Natural killer cell (primary cell): ENCODE measurements at regions not wholly inside any gene's neighbourhood (a gene's known extent, or its start where the extent isn't known, plus 50 kb on each side); places are given as distances from the start of the nearest gene placed in this dataset.

Source experiments
- ATAC-seq, 3 donors: fragments of 150-1000 bp in 2 of 3; fragments of 200-7000 bp in 1 of 3; cut with Tn5 transposase; 1 replicate in 1 of 3; 2 replicates in 2 of 3; pipeline ENCODE4 v1.10.0; 2021; ENCODE audit warnings: mild to moderate bottlenecking in 2 of 3, moderate library complexity in 2 of 3
- DNase-seq, 2 donors: peaks; one replicate each; pipeline versions ENCODE4 v3.0.0 to v3.0.0-alpha.2; 2013 to 2021; ENCODE audit warnings: mixed read lengths in 1 of 2
- H3K27ac ChIP-seq: one replicate; pipeline ENCODE4 v1.5.1; 2013; ENCODE audit warnings: mild to moderate bottlenecking, low read length
- H3K27me3 ChIP-seq: one replicate; pipeline ENCODE4 v1.6.1; 2013; ENCODE audit warnings: low read length; ENCODE audit not compliant: control insufficient read depth, insufficient read depth
- H3K36me3 ChIP-seq: one replicate; pipeline ENCODE4 v1.6.1; 2013; ENCODE audit warnings: low read length; ENCODE audit not compliant: control insufficient read depth, insufficient read depth
- H3K4me1 ChIP-seq: one replicate; pipeline ENCODE4 v1.6.1; 2013; ENCODE audit warnings: low read length; ENCODE audit not compliant: control insufficient read depth, insufficient read depth
- H3K4me3 ChIP-seq: one replicate; pipeline ENCODE4 v1.5.1; 2013; ENCODE audit warnings: low read length
- H3K9me3 ChIP-seq: one replicate; pipeline ENCODE4 v1.6.1; 2013; ENCODE audit warnings: low read length; ENCODE audit not compliant: control insufficient read depth, insufficient read depth
- H3K27ac Mint-ChIP-seq, 2 donors: one replicate each; pipeline ENCODE4 v1.8.0; 2022; ENCODE audit warnings: mild to moderate bottlenecking in 2 of 2, mixed read lengths in 2 of 2, moderate library complexity in 1 of 2
- H3K27me3 Mint-ChIP-seq, 2 donors: one replicate each; pipeline ENCODE4 v1.8.0; 2022; ENCODE audit warnings: low read depth in 2 of 2, mixed read lengths in 2 of 2
- H3K36me3 Mint-ChIP-seq: one replicate; pipeline ENCODE4 v1.8.0; 2022; ENCODE audit warnings: mixed read lengths
- H3K4me1 Mint-ChIP-seq, 2 donors: one replicate each; pipeline ENCODE4 v1.8.0; 2022; ENCODE audit warnings: mixed read lengths in 2 of 2
- H3K4me3 Mint-ChIP-seq: one replicate; pipeline ENCODE4 v1.8.0; 2022; ENCODE audit warnings: mild to moderate bottlenecking, moderate library complexity, mixed read lengths
- H3K9me3 Mint-ChIP-seq, 2 donors: one replicate each; pipeline ENCODE4 v1.8.0; 2022; ENCODE audit warnings: mixed read lengths in 2 of 2
- CTCF ChIP-seq: fragments of 200-600 bp; IDR thresholded peaks from one replicate; pipeline ENCODE4 v1.8.0; 2022; ENCODE audit warnings: antibody characterized with exemption
- WGBS: methylation state at CpG from one replicate; pipeline ENCODE4 v1.1.7; 2013; ENCODE audit warnings: missing lambda C conversion rate; ENCODE audit not compliant: insufficient coverage; 5-methylcytosine and 5-hydroxymethylcytosine counted together
- intact Hi-C: fragments of 100-400 bp; cut with micrococcal nuclease; formaldehyde crosslinking; loops from one replicate; pipeline ENCODE4 v1.14.2; 2022

GRCh38 chr1:177771688-177772087 lies 198.2 kb downstream of the SEC16B start:
- Histone ChIP-seq H3K9me3 (peaks cover 3% of the 10 kb centered on the region), H3K27me3 (no peaks in the 10 kb centered on the region), H3K27ac (no peak overlapping the region), H3K4me3 (no peak overlapping the region), H3K4me1 (no peaks in the 10 kb centered on the region), H3K36me3 (no peaks in the 10 kb centered on the region)
- DNase-seq (no peak), ATAC-seq (no peak)
- no peak overlapping the region for H3K4me3 Mint-ChIP-seq
- H3K4me1 Mint-ChIP-seq = no peaks in the 10 kb centered on the region
- 78% methylated on average over 2 of the region's 2 CpGs for WGBS
- no peaks in the 10 kb centered on the region for H3K36me3 Mint-ChIP-seq
- H3K9me3 Mint-ChIP-seq = peaks cover 10% of the 10 kb centered on the region in 2 donors
- TF ChIP-seq CTCF = no peak
- no peak overlapping the region for H3K27ac Mint-ChIP-seq
- H3K27me3 Mint-ChIP-seq = no peaks in the 10 kb centered on the region
- intact Hi-C loops = no loop called here

- TF ChIP-seq CTCF = no peak
These were observed 199.8 kb downstream of the SEC16B start for GRCh38 chr1:177770096-177770495.

GRCh38 chr1:177755851-177756560 lies 213.9 kb downstream of the SEC16B start:
- H3K4me1 ChIP-seq = no peaks in the 10 kb centered on the region
- WGBS = 76% methylated on average over 5 of the region's 7 CpGs
- no peak for TF ChIP-seq CTCF
- H3K9me3 ChIP-seq = no peaks in the 10 kb centered on the region
- intact Hi-C loops = no loop called here
- no peak overlapping the region for H3K4me3 ChIP-seq
- Mint-ChIP-seq H3K27me3 (no peaks in the 10 kb centered on the region), H3K4me1 (no peaks in the 10 kb centered on the region), H3K9me3 (peaks cover 15 to 20% of the 10 kb centered on the region in 2 donors), H3K27ac (no peak overlapping the region), H3K4me3 (no peak overlapping the region), H3K36me3 (peaks cover 17% of the 10 kb centered on the region)
- no peak overlapping the region for H3K27ac ChIP-seq
- no peaks in the 10 kb centered on the region for H3K27me3 ChIP-seq
- DNase-seq (no peak), ATAC-seq (no peak)
- H3K36me3 ChIP-seq = no peaks in the 10 kb centered on the region

More at GRCh38 chr1:177770096-177770495, 199.8 kb downstream of the SEC16B start:
- H3K27ac ChIP-seq = no peak overlapping the region
- intact Hi-C loops = no loop called here
- H3K4me3 Mint-ChIP-seq = no peak overlapping the region
- no peaks in the 10 kb centered on the region for H3K36me3 Mint-ChIP-seq
- no peaks in the 10 kb centered on the region for H3K36me3 ChIP-seq
- no peak overlapping the region for H3K4me3 ChIP-seq
- no peaks in the 10 kb centered on the region for H3K27me3 Mint-ChIP-seq
- no peaks in the 10 kb centered on the region for H3K27me3 ChIP-seq
- H3K4me1 Mint-ChIP-seq = no peaks in the 10 kb centered on the region
- ATAC-seq (no peak), DNase-seq (no peak)
- peaks cover 11 to 14% of the 10 kb centered on the region in 2 donors for H3K9me3 Mint-ChIP-seq
- no peak overlapping the region for H3K27ac Mint-ChIP-seq
- peaks cover 3% of the 10 kb centered on the region for H3K9me3 ChIP-seq
- H3K4me1 ChIP-seq = no peaks in the 10 kb centered on the region

- WGBS = 52% methylated on average over 2 of the region's 2 CpGs
- intact Hi-C loops = no loop called here
- peaks cover 17 to 20% of the 10 kb centered on the region in 2 donors for H3K9me3 Mint-ChIP-seq
- no peaks in the 10 kb centered on the region for H3K27me3 Mint-ChIP-seq
- H3K36me3 ChIP-seq = no peaks in the 10 kb centered on the region
- no peak overlapping the region for H3K27ac Mint-ChIP-seq
- no peak overlapping the region for H3K4me3 Mint-ChIP-seq
- no peaks in the 10 kb centered on the region for H3K4me1 ChIP-seq
- no peak for TF ChIP-seq CTCF
- no peak overlapping the region for H3K27ac ChIP-seq
- H3K4me1 Mint-ChIP-seq = no peaks in the 10 kb centered on the region
- H3K27me3 ChIP-seq = no peaks in the 10 kb centered on the region
- DNase-seq (no peak), ATAC-seq (no peak)
- H3K9me3 ChIP-seq = no peaks in the 10 kb centered on the region
- peaks cover 17% of the 10 kb centered on the region for H3K36me3 Mint-ChIP-seq
- no peak overlapping the region for H3K4me3 ChIP-seq
These were observed 215.3 kb downstream of the SEC16B start for GRCh38 chr1:177754603-177755002.
